Loucy (cell line): ENCODE measurements at regions not wholly inside any gene's neighbourhood (a gene's known extent, or its start where the extent isn't known, plus 50 kb on each side); places are given as distances from the start of the nearest gene placed in this dataset.

Source experiments
- H2AFZ ChIP-seq: fragments of 200-600 bp; sonication (generic); 2 replicates; pipeline ENCODE4 v1.6.0; 2016; ENCODE audit warnings: antibody characterized with exemption, mild to moderate bottlenecking, low read length, moderate library complexity
- H3F3A ChIP-seq: fragments of 200-600 bp; 2 replicates; pipeline ENCODE4 v1.6.0; 2016; ENCODE audit warnings: antibody characterized with exemption, low read depth, mild to moderate bottlenecking
- H3K27me3 ChIP-seq: fragments of 200-600 bp; sonication (generic); 2 replicates; pipeline ENCODE4 v1.6.1; 2014; ENCODE audit warnings: low read length, mild to moderate bottlenecking; ENCODE audit not compliant: insufficient read depth, poor library complexity, severe bottlenecking
- H3K36me3 ChIP-seq: fragments of 200-600 bp; sonication (generic); 2 replicates; pipeline ENCODE4 v1.6.1; 2016; ENCODE audit warnings: low read length; ENCODE audit not compliant: insufficient read depth
- H3K4me1 ChIP-seq: fragments of 200-600 bp; sonication (generic); 2 replicates; pipeline ENCODE4 v1.5.1; 2014; ENCODE audit warnings: low read length, mild to moderate bottlenecking; ENCODE audit not compliant: insufficient read depth, poor library complexity, severe bottlenecking
- H3K4me2 ChIP-seq: fragments of 200-600 bp; sonication (generic); 2 replicates; pipeline ENCODE4 v1.6.0; 2014; ENCODE audit warnings: antibody characterized with exemption, low read length, low read depth, mild to moderate bottlenecking; ENCODE audit not compliant: poor library complexity, severe bottlenecking
- H3K4me3 ChIP-seq: fragments of 200-600 bp; sonication (generic); 2 replicates; pipeline ENCODE4 v1.5.1; 2014; ENCODE audit warnings: low read length, mild to moderate bottlenecking, mixed read lengths; ENCODE audit not compliant: poor library complexity, severe bottlenecking
- H3K79me2 ChIP-seq: fragments of 200-600 bp; sonication (generic); 2 replicates; pipeline ENCODE4 v1.6.1; 2014; ENCODE audit warnings: low read length; ENCODE audit not compliant: insufficient read depth
- H3K9ac ChIP-seq: fragments of 200-600 bp; sonication (generic); 2 replicates; pipeline ENCODE4 v1.6.0; 2014; ENCODE audit warnings: mild to moderate bottlenecking, low read depth, low read length, moderate library complexity; ENCODE audit not compliant: poor library complexity, severe bottlenecking
- H3K9me2 ChIP-seq: fragments of 200-600 bp; sonication (generic); replicated peaks from 2 replicates; pipeline ENCODE4 v1.6.1; 2016; ENCODE audit warnings: low read depth, low read length, mixed read lengths
- H3K9me3 ChIP-seq: fragments of 200-600 bp; sonication (generic); 2 replicates; pipeline ENCODE4 v1.6.1; 2014; ENCODE audit warnings: mild to moderate bottlenecking, antibody characterized with exemption, low read length, low read depth; ENCODE audit not compliant: insufficient read depth
- H4K20me1 ChIP-seq: fragments of 200-600 bp; sonication (generic); 2 replicates; pipeline ENCODE4 v1.6.0; 2014; ENCODE audit warnings: antibody characterized with exemption, low read length, mild to moderate bottlenecking; ENCODE audit not compliant: insufficient read depth, poor library complexity, severe bottlenecking
- CTCF ChIP-seq: fragments of 200-600 bp; sonication (generic); conservative IDR thresholded peaks from 2 replicates; pipeline ENCODE4 v1.5.1; 2014; ENCODE audit warnings: mild to moderate bottlenecking, antibody characterized with exemption, low read length
- EZH2phosphoT487 ChIP-seq: fragments of 200-600 bp; IDR thresholded peaks from 2 replicates; pipeline ENCODE4 v1.6.1; 2018; ENCODE audit warnings: antibody characterized with exemption, mild to moderate bottlenecking, moderate library complexity, borderline replicate concordance

- H3K36me3 ChIP-seq = no peaks in the 10 kb centered on the region
- no peaks in the 10 kb centered on the region for H3K4me1 ChIP-seq
- no peaks in the 10 kb centered on the region for H3K9me2 ChIP-seq
- H3K4me2 ChIP-seq = no peak overlapping the region
- no peaks in the 10 kb centered on the region for H3K9me3 ChIP-seq
- no peak overlapping the region for H3K4me3 ChIP-seq
- TF ChIP-seq CTCF = no peak
- no peak for TF ChIP-seq EZH2phosphoT487
- no peaks in the 10 kb centered on the region for H3K79me2 ChIP-seq
- H4K20me1 ChIP-seq = no peaks in the 10 kb centered on the region
- H3F3A ChIP-seq = no peaks in the 10 kb centered on the region
- H3K9ac ChIP-seq = no peak overlapping the region
- H3K27me3 ChIP-seq = no peaks in the 10 kb centered on the region
- no peak overlapping the region for H2AFZ ChIP-seq
Observed at GRCh38 chr5:105475401-105475800, 1912.8 kb upstream of the NUDT12 start.

- Histone ChIP-seq H3K27me3 (no peaks in the 10 kb centered on the region), H3K9me3 (no peaks in the 10 kb centered on the region), H4K20me1 (no peaks in the 10 kb centered on the region), H3K9ac (no peak overlapping the region), H3K36me3 (no peaks in the 10 kb centered on the region), H3F3A (no peaks in the 10 kb centered on the region), H3K79me2 (no peaks in the 10 kb centered on the region), H3K4me1 (no peaks in the 10 kb centered on the region), H3K4me2 (no peak overlapping the region), H3K4me3 (no peak overlapping the region), H2AFZ (no peak overlapping the region), H3K9me2 (no peaks in the 10 kb centered on the region)
- TF ChIP-seq CTCF (no peak), EZH2phosphoT487 (no peak)
Observed at GRCh38 chr5:105462377-105462776, 1899.8 kb upstream of the NUDT12 start.

GRCh38 chr5:105460721-105461120 lies 1898.1 kb upstream of the NUDT12 start:
- Histone ChIP-seq H3K36me3 (no peaks in the 10 kb centered on the region), H3K27me3 (no peaks in the 10 kb centered on the region), H4K20me1 (no peaks in the 10 kb centered on the region), H3K9ac (no peak overlapping the region), H3K9me2 (no peaks in the 10 kb centered on the region), H3K4me3 (no peak overlapping the region), H2AFZ (no peak overlapping the region), H3K79me2 (no peaks in the 10 kb centered on the region), H3K9me3 (no peaks in the 10 kb centered on the region), H3K4me2 (no peak overlapping the region), H3F3A (no peaks in the 10 kb centered on the region), H3K4me1 (no peaks in the 10 kb centered on the region)
- no peak for TF ChIP-seq CTCF
- TF ChIP-seq EZH2phosphoT487 = no peak
